ENCODE measurements at regions not wholly inside any gene's neighbourhood (a gene's known extent, or its start where the extent isn't known, plus 50 kb on each side); places are given as distances from the start of the nearest gene placed in this dataset.

GRCh38 chr1:239538239-239538988, 152.0 kb downstream of the CHRM3 start:
- H3K4me3 ChIP-seq (ENCODE audit: low read depth, low read length, poor library complexity, severe bottlenecking): no peak overlapping the region
- CTCF ChIA-PET: no interaction called here
- TF ChIP-seq EZH2 (IDR thresholded peaks at IDR 0.05; ENCODE audit: borderline replicate concordance, low read depth, low read length, poor library complexity, severe bottlenecking) (no peak), CTCF (conservative IDR thresholded peaks at IDR 0.05; ENCODE audit: low read depth, low read length) (no peak)
- H3K27me3 ChIP-seq (replicated peaks; ENCODE audit: insufficient read depth, low read depth, low read length, poor library complexity): no peaks in the 10 kb centered on the region
- intact Hi-C loops (cut with micrococcal nuclease; ENCODE audit: unreplicated experiment): no loop called here
- no peaks in the 10 kb centered on the region for H3K4me1 ChIP-seq (ENCODE audit: insufficient read depth, low read length, poor library complexity, severe bottlenecking)
- no TSS peak for BruUV-seq (replicated peaks)
- no peaks in the 10 kb centered on the region for H3K36me3 ChIP-seq (ENCODE audit: insufficient read depth, low read length, poor library complexity, severe bottlenecking)
- H3K27ac ChIP-seq (ENCODE audit: low read depth, low read length, poor library complexity, severe bottlenecking): no peak overlapping the region
- POLR2A ChIA-PET (ENCODE audit: low non-redundant PET): no interaction called here
- no peaks in the 10 kb centered on the region for H3K9me3 ChIP-seq (ENCODE audit: low read depth, low read length, poor library complexity, severe bottlenecking)
- DNase-seq (ENCODE audit: low spot score): no peak

GRCh38 chr1:239539051-239539450, 152.7 kb downstream of the CHRM3 start:
- BruUV-seq (replicated peaks): no TSS peak
- H3K27ac ChIP-seq (ENCODE audit: low read depth, low read length, poor library complexity, severe bottlenecking): no peak overlapping the region
- no peaks in the 10 kb centered on the region for H3K36me3 ChIP-seq (ENCODE audit: insufficient read depth, low read length, poor library complexity, severe bottlenecking)
- CTCF ChIA-PET: no interaction called here
- DNase-seq (ENCODE audit: low spot score): no peak
- no peaks in the 10 kb centered on the region for H3K27me3 ChIP-seq (replicated peaks; ENCODE audit: insufficient read depth, low read depth, low read length, poor library complexity)
- H3K4me1 ChIP-seq (ENCODE audit: insufficient read depth, low read length, poor library complexity, severe bottlenecking): no peaks in the 10 kb centered on the region
- no peak overlapping the region for H3K4me3 ChIP-seq (ENCODE audit: low read depth, low read length, poor library complexity, severe bottlenecking)
- intact Hi-C loops (cut with micrococcal nuclease; ENCODE audit: unreplicated experiment): no loop called here
- no peaks in the 10 kb centered on the region for H3K9me3 ChIP-seq (ENCODE audit: low read depth, low read length, poor library complexity, severe bottlenecking)
- TF ChIP-seq EZH2 (IDR thresholded peaks at IDR 0.05; ENCODE audit: borderline replicate concordance, low read depth, low read length, poor library complexity, severe bottlenecking) (no peak), CTCF (conservative IDR thresholded peaks at IDR 0.05; ENCODE audit: low read depth, low read length) (no peak)
- POLR2A ChIA-PET (ENCODE audit: low non-redundant PET): no interaction called here

DNA sequence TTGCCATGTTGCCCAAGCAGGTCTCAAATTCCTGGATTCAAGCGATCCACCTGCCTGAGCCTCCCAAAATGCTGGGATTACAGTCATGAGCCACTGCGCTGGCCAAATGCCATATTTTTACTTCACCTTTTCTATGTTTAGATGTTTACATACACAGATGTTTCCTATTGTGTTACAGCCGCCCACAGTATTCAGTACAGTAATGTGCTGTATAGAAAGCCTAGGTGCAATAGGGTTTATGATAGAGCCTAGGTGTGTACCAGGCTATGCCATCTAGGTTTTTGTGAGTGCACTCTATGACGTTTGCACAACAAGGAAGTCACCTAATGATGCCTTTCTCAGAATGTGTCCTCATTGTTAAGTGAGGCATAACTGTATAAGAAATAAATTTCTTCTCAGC, 153.4 kb downstream of the CHRM3 start:
- TF ChIP-seq EZH2 (IDR thresholded peaks at IDR 0.05; ENCODE audit: borderline replicate concordance, low read depth, low read length, poor library complexity, severe bottlenecking): no peak
- no peak for TF ChIP-seq CTCF (conservative IDR thresholded peaks at IDR 0.05; ENCODE audit: low read depth, low read length)
- Histone ChIP-seq H3K4me3 (ENCODE audit: low read depth, low read length, poor library complexity, severe bottlenecking) (no peak overlapping the region), H3K36me3 (ENCODE audit: insufficient read depth, low read length, poor library complexity, severe bottlenecking) (no peaks in the 10 kb centered on the region), H3K27ac (ENCODE audit: low read depth, low read length, poor library complexity, severe bottlenecking) (no peak overlapping the region), H3K27me3 (replicated peaks; ENCODE audit: insufficient read depth, low read depth, low read length, poor library complexity) (no peaks in the 10 kb centered on the region), H3K9me3 (ENCODE audit: low read depth, low read length, poor library complexity, severe bottlenecking) (no peaks in the 10 kb centered on the region), H3K4me1 (ENCODE audit: insufficient read depth, low read length, poor library complexity, severe bottlenecking) (no peaks in the 10 kb centered on the region)
- intact Hi-C loops (cut with micrococcal nuclease; ENCODE audit: unreplicated experiment): no loop called here
- BruUV-seq (replicated peaks): no TSS peak
- no peak for DNase-seq (ENCODE audit: low spot score)
- POLR2A ChIA-PET (ENCODE audit: low non-redundant PET): no interaction called here
- CTCF ChIA-PET: no interaction called here
